H9 (cell line): ENCODE measurements at regions not wholly inside any gene's neighbourhood (a gene's known extent, or its start where the extent isn't known, plus 50 kb on each side); places are given as distances from the start of the nearest gene placed in this dataset.

ENCODE experiments used
- DNase-seq: peaks from one replicate; pipeline ENCODE4 v3.0.0-alpha.2; 2017
- H2AFZ ChIP-seq: one replicate; pipeline ENCODE4 v1.6.1; 2013; ENCODE audit warnings: mild to moderate bottlenecking, low read length, control low read depth, moderate library complexity
- H2AK5ac ChIP-seq: 2 replicates; pipeline ENCODE4 v1.6.1; 2013; ENCODE audit warnings: low read length, control low read depth, mixed read lengths; ENCODE audit not compliant: insufficient read length
- H2BK120ac ChIP-seq: one replicate; pipeline ENCODE4 v1.6.1; 2013; ENCODE audit warnings: low read depth, mild to moderate bottlenecking, low read length, control low read depth, inconsistent platforms; ENCODE audit not compliant: poor library complexity, severe bottlenecking
- H2BK12ac ChIP-seq: 2 replicates; pipeline ENCODE4 v1.6.1; 2013; ENCODE audit warnings: low read length, control low read depth, mixed read lengths, low read depth; ENCODE audit not compliant: insufficient read length
- H2BK15ac ChIP-seq: 2 replicates; pipeline ENCODE4 v1.6.1; 2013; ENCODE audit warnings: low read depth, low read length, control low read depth
- H2BK20ac ChIP-seq: one replicate; pipeline ENCODE4 v1.6.1; 2013; ENCODE audit warnings: low read depth, mild to moderate bottlenecking, low read length, control low read depth, inconsistent platforms; ENCODE audit not compliant: poor library complexity, severe bottlenecking
- H2BK5ac ChIP-seq: 2 replicates; pipeline ENCODE4 v1.6.1; 2013; ENCODE audit warnings: low read length, control low read depth, mixed read lengths; ENCODE audit not compliant: insufficient read length
- H3K14ac ChIP-seq: 2 replicates; pipeline ENCODE4 v1.6.1; 2013; ENCODE audit warnings: low read length, control low read depth; ENCODE audit not compliant: insufficient read depth
- H3K18ac ChIP-seq: 2 replicates; pipeline ENCODE4 v1.6.1; 2013; ENCODE audit warnings: low read depth, mild to moderate bottlenecking, mixed read lengths, low read length, control low read depth; ENCODE audit not compliant: insufficient read length
- H3K23ac ChIP-seq: 2 replicates; pipeline ENCODE4 v1.6.1; 2013; ENCODE audit warnings: low read length, control low read depth, mixed read lengths, low read depth; ENCODE audit not compliant: insufficient read length
- H3K23me2 ChIP-seq: 2 replicates; pipeline ENCODE4 v1.6.1; 2013; ENCODE audit warnings: low read depth, mild to moderate bottlenecking, mixed read lengths, low read length, control low read depth; ENCODE audit not compliant: insufficient read length, poor library complexity, severe bottlenecking
- H3K27ac ChIP-seq: 2 replicates; pipeline ENCODE4 v1.5.1; 2013; ENCODE audit warnings: low read length, control low read depth, mixed read lengths, low read depth; ENCODE audit not compliant: insufficient read length
- H3K27me3 ChIP-seq: 2 replicates; pipeline ENCODE4 v1.6.1; 2013; ENCODE audit warnings: low read length, control low read depth, inconsistent platforms; ENCODE audit not compliant: insufficient read depth
- H3K4ac ChIP-seq: 2 replicates; pipeline ENCODE4 v1.6.1; 2013; ENCODE audit warnings: low read depth, mild to moderate bottlenecking, control low read depth, inconsistent platforms, low read length, moderate library complexity
- H3K4me1 ChIP-seq: 2 replicates; pipeline ENCODE4 v1.6.1; 2013; ENCODE audit warnings: low read length, control low read depth, inconsistent platforms; ENCODE audit not compliant: insufficient read depth
- H3K4me2 ChIP-seq: 2 replicates; pipeline ENCODE4 v1.6.1; 2013; ENCODE audit warnings: low read length, control low read depth, mixed read lengths; ENCODE audit not compliant: insufficient read length, insufficient read depth
- H3K56ac ChIP-seq: 2 replicates; pipeline ENCODE4 v1.6.1; 2013; ENCODE audit warnings: low read depth, mild to moderate bottlenecking, mixed read lengths, low read length, control low read depth; ENCODE audit not compliant: insufficient read length
- H3K79me1 ChIP-seq: 2 replicates; pipeline ENCODE4 v1.6.1; 2013; ENCODE audit warnings: low read depth, mild to moderate bottlenecking, moderate library complexity, low read length, control low read depth, inconsistent platforms; ENCODE audit not compliant: insufficient read depth, poor library complexity, severe bottlenecking
- H3K79me2 ChIP-seq: 2 replicates; pipeline ENCODE4 v1.6.1; 2013; ENCODE audit warnings: low read length, control low read depth, inconsistent platforms; ENCODE audit not compliant: insufficient read depth
- H3K9ac ChIP-seq: 2 replicates; pipeline ENCODE4 v1.6.1; 2013; ENCODE audit warnings: low read length, control low read depth, mixed read lengths; ENCODE audit not compliant: insufficient read length; ENCODE audit errors: extremely low read depth
- H3K9me3 ChIP-seq: one replicate; pipeline ENCODE4 v1.6.1; 2013; ENCODE audit warnings: low read depth, low read length, inconsistent platforms; ENCODE audit not compliant: control insufficient read depth
- H3T11ph ChIP-seq: one replicate; pipeline ENCODE4 v1.6.1; 2013; ENCODE audit warnings: mild to moderate bottlenecking, low read length, control low read depth, inconsistent platforms
- H4K20me1 ChIP-seq: one replicate; pipeline ENCODE4 v1.6.1; 2013; ENCODE audit not compliant: control insufficient read depth, insufficient read length, insufficient read depth
- H4K5ac ChIP-seq: 2 replicates; pipeline ENCODE4 v1.6.1; 2013; ENCODE audit warnings: low read depth, mild to moderate bottlenecking, mixed read lengths, low read length, control low read depth; ENCODE audit not compliant: insufficient read length
- H4K8ac ChIP-seq: replicated peaks from 2 replicates; pipeline ENCODE4 v1.6.1; 2013; ENCODE audit warnings: low read length, control low read depth, mixed read lengths, low read depth; ENCODE audit not compliant: insufficient read length
- H4K91ac ChIP-seq: 2 replicates; pipeline ENCODE4 v1.6.1; 2013; ENCODE audit warnings: low read depth, mild to moderate bottlenecking, moderate library complexity, mixed read lengths, low read length, control low read depth; ENCODE audit not compliant: insufficient read length
- H3K27ac Mint-ChIP-seq, 3 experiments: 2 replicates in 2 of 3; 3 replicates in 1 of 3; pipeline ENCODE4 v1.8.0; 2020 to 2021; ENCODE audit warnings: mixed read lengths in 3 of 3, mild to moderate bottlenecking in 1 of 3, moderate library complexity in 1 of 3
- H3K27me3 Mint-ChIP-seq: 2 replicates; pipeline ENCODE4 v1.8.0; 2021; ENCODE audit warnings: low read depth, mild to moderate bottlenecking, moderate library complexity, mixed read lengths
- H3K36me3 Mint-ChIP-seq, 3 experiments: 2 replicates in 2 of 3; 3 replicates in 1 of 3; pipeline ENCODE4 v1.8.0; 2020 to 2021; ENCODE audit warnings: low read depth in 3 of 3, mixed read lengths in 3 of 3; ENCODE audit not compliant: insufficient read depth in 1 of 3
- H3K4me1 Mint-ChIP-seq, 2 experiments: 2 replicates each; pipeline ENCODE4 v1.8.0; 2020; ENCODE audit warnings: mixed read lengths in 2 of 2
- H3K4me3 Mint-ChIP-seq, 2 experiments: 2 replicates in 1 of 2; 3 replicates in 1 of 2; pipeline ENCODE4 v1.8.0; 2020 to 2021; ENCODE audit warnings: mild to moderate bottlenecking in 2 of 2, mixed read lengths in 2 of 2, moderate library complexity in 1 of 2
- H3K9me3 Mint-ChIP-seq, 2 experiments: 2 replicates in 1 of 2; 3 replicates in 1 of 2; pipeline ENCODE4 v1.8.0; 2020; ENCODE audit warnings: mild to moderate bottlenecking in 2 of 2, mixed read lengths in 2 of 2, moderate library complexity in 1 of 2
- CTCF ChIP-seq: fragments of 200-600 bp; sonication (generic); conservative IDR thresholded peaks from 3 replicates; pipeline ENCODE4 v1.8.0; 2021; ENCODE audit warnings: antibody characterized with exemption, mild to moderate bottlenecking
- WGBS: extraction: QIAGEN DNeasy Blood & Tissue Kit; methylation state at CpG from one replicate; pipeline ENCODE4 v1.1.7; 2013; ENCODE audit warnings: missing lambda C conversion rate, low lambda C conversion rate, mixed read lengths; ENCODE audit not compliant: insufficient read length; ENCODE audit errors: extremely low coverage; 5-methylcytosine and 5-hydroxymethylcytosine counted together

GRCh38 chr2:194004590-194005206 lies 1652.3 kb upstream of the SLC39A10 start:
- no peaks in the 10 kb centered on the region for H3K27me3 Mint-ChIP-seq
- H2BK20ac ChIP-seq: no peak overlapping the region
- no peak for TF ChIP-seq CTCF
- H2BK12ac ChIP-seq: no peak overlapping the region
- WGBS: no CpG with 5 or more reads among the region's 2 CpGs
- no peak overlapping the region for H3K14ac ChIP-seq
- no peak overlapping the region for H3K23ac ChIP-seq
- H4K20me1 ChIP-seq: no peaks in the 10 kb centered on the region
- no peak overlapping the region for H4K5ac ChIP-seq
- H3K79me2 ChIP-seq: no peaks in the 10 kb centered on the region
- H3T11ph ChIP-seq: no peak overlapping the region
- no peaks in the 10 kb centered on the region for H3K9me3 ChIP-seq
- H3K4me3 Mint-ChIP-seq: no peak overlapping the region
- no peak overlapping the region for H2BK120ac ChIP-seq
- H3K27ac ChIP-seq: no peak overlapping the region
- no peak overlapping the region for H2AFZ ChIP-seq
- H3K56ac ChIP-seq: no peak overlapping the region
- H3K9ac ChIP-seq: no peak overlapping the region
- H3K4me2 ChIP-seq: no peak overlapping the region
- no peak overlapping the region for H4K91ac ChIP-seq
- H4K8ac ChIP-seq: no peak overlapping the region
- no peak overlapping the region for H2BK5ac ChIP-seq
- DNase-seq: no peak
- H3K36me3 Mint-ChIP-seq: peaks cover 0 to 16% (median 3%) of the 10 kb centered on the region in 3 experiments; a peak in 4 of 7 replicates
- no peak overlapping the region for H3K4ac ChIP-seq
- H3K27me3 ChIP-seq: no peaks in the 10 kb centered on the region
- no peaks in the 10 kb centered on the region for H3K23me2 ChIP-seq
- no peak overlapping the region for H3K27ac Mint-ChIP-seq
- H3K79me1 ChIP-seq: no peaks in the 10 kb centered on the region
- no peak overlapping the region for H2AK5ac ChIP-seq
- H3K4me1 Mint-ChIP-seq: no peaks in the 10 kb centered on the region
- H3K9me3 Mint-ChIP-seq: peaks cover 6 to 16% of the 10 kb centered on the region in 2 experiments; a peak in 4 of 5 replicates
- no peaks in the 10 kb centered on the region for H3K4me1 ChIP-seq
- H2BK15ac ChIP-seq: no peak overlapping the region
- H3K18ac ChIP-seq: no peak overlapping the region
